RWPE1 (cell line): ENCODE measurements at regions not wholly inside any gene's neighbourhood (a gene's known extent, or its start where the extent isn't known, plus 50 kb on each side); places are given as distances from the start of the nearest gene placed in this dataset.

Experiments
- CTCF ChIA-PET: fragments of 350-600 bp; sonication (Branson Sonifier 250); formaldehyde crosslinking; extraction: SDS; loops from one replicate; lab custom pipeline; 2021; lab: Yijun Ruan, JAX
- POLR2A ChIA-PET: fragments of 400-600 bp; formaldehyde crosslinking; extraction: SDS; loops from one replicate; lab custom pipeline; 2020; ENCODE audit warnings: antibody characterized with exemption; ENCODE audit not compliant: low non-redundant PET; lab: Yijun Ruan, JAX
- DNase-seq: peaks from one replicate; pipeline ENCODE4 v3.0.0; 2012; ENCODE audit warnings: low spot score
- H3K27ac ChIP-seq: fragments of 450-650 bp; 2 replicates; pipeline ENCODE4 v1.5.1; 2017
- CTCF ChIP-seq: fragments of 450-650 bp; conservative IDR thresholded peaks from 2 replicates; pipeline ENCODE4 v1.5.1; 2017; ENCODE audit warnings: low read depth, mild to moderate bottlenecking

- TF ChIP-seq CTCF: no peak
- H3K27ac ChIP-seq: no peak overlapping the region
- ChIA-PET CTCF (no interaction called here), POLR2A (no interaction called here)
- no peak for DNase-seq
Measured at GRCh38 chr14:27371868-27372267, 774.0 kb upstream of the NOVA1 start.

GRCh38 chr14:27372771-27373170 lies 774.9 kb upstream of the NOVA1 start:
- ChIA-PET CTCF (interaction anchor here (0.7 kb wide), 1 partner anchor 134 kb away, joined by 3 read pairs; no protein-coding TSS in a partner anchor), POLR2A (no interaction called here)
- H3K27ac ChIP-seq: no peak overlapping the region
- DNase-seq: no peak
- TF ChIP-seq CTCF: no peak

- TF ChIP-seq CTCF: no peak
- no peak overlapping the region for H3K27ac ChIP-seq
- DNase-seq: no peak
- POLR2A ChIA-PET: no interaction called here
- CTCF ChIA-PET: no interaction called here
Measured at GRCh38 chr14:27384124-27384523, 786.3 kb upstream of the NOVA1 start.

GRCh38 chr14:27386391-27386790 lies 788.6 kb upstream of the NOVA1 start:
- no peak for DNase-seq
- no peak overlapping the region for H3K27ac ChIP-seq
- ChIA-PET POLR2A (no interaction called here), CTCF (interaction anchor here (0.6 kb wide), 1 partner anchor 796 kb away, joined by 4 read pairs; no protein-coding TSS in a partner anchor)
- no peak for TF ChIP-seq CTCF

GRCh38 chr14:27387463-27387862 lies 789.6 kb upstream of the NOVA1 start:
- ChIA-PET CTCF (interaction anchor here (0.8 to 1.0 kb wide), 2 partner anchors 41 to 192 kb away, joined by 3 to 4 read pairs; no protein-coding TSS in a partner anchor), POLR2A (no interaction called here)
- TF ChIP-seq CTCF: no peak
- no peak overlapping the region for H3K27ac ChIP-seq
- no peak for DNase-seq

GRCh38 chr14:27389402-27389801 lies 791.6 kb upstream of the NOVA1 start:
- CTCF ChIA-PET: no interaction called here
- H3K27ac ChIP-seq: no peak overlapping the region
- no peak for TF ChIP-seq CTCF
- no peak for DNase-seq
- POLR2A ChIA-PET: no interaction called here

- CTCF ChIA-PET: no interaction called here
- no peak overlapping the region for H3K27ac ChIP-seq
- TF ChIP-seq CTCF: no peak
- POLR2A ChIA-PET: no interaction called here
- no peak for DNase-seq
Measured at GRCh38 chr14:27390155-27390554, 792.3 kb upstream of the NOVA1 start.
